22Rv1 (cell line): ENCODE measurements at regions not wholly inside any gene's neighbourhood (a gene's known extent, or its start where the extent isn't known, plus 50 kb on each side); places are given as distances from the start of the nearest gene placed in this dataset.

ENCODE experiments used
- ZFX ChIP-seq: fragments of 450-650 bp; IDR thresholded peaks from 2 replicates; pipeline ENCODE4 v1.6.1; 2017; ENCODE audit warnings: antibody characterized with exemption, borderline replicate concordance
- TF ChIP-seq, protein P1 (sequence below): fragments of 450-650 bp; IDR thresholded peaks from 2 replicates; pipeline ENCODE4 v1.5.1; 2017; ENCODE audit warnings: mild to moderate bottlenecking

DNA sequence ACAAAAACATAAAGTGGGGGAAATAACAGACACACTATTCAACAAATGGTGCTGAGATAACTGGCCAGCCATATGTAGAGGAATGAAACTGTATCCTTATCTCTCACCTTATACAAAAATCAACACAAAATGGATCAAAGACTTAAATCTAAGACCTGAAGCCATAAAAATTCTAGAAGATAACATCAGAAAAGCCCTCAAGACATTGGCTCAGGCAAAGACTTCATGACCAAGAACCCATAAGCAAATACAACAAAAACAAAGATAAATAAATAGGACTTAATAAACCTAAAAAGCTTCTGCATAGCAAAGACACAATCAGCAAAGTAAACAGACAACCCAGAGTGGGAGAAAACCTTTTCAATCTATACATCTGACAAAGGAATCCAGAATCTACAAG is 278.9 kb downstream of the PIK3C3 start:
- TF ChIP-seq, protein P1, sequence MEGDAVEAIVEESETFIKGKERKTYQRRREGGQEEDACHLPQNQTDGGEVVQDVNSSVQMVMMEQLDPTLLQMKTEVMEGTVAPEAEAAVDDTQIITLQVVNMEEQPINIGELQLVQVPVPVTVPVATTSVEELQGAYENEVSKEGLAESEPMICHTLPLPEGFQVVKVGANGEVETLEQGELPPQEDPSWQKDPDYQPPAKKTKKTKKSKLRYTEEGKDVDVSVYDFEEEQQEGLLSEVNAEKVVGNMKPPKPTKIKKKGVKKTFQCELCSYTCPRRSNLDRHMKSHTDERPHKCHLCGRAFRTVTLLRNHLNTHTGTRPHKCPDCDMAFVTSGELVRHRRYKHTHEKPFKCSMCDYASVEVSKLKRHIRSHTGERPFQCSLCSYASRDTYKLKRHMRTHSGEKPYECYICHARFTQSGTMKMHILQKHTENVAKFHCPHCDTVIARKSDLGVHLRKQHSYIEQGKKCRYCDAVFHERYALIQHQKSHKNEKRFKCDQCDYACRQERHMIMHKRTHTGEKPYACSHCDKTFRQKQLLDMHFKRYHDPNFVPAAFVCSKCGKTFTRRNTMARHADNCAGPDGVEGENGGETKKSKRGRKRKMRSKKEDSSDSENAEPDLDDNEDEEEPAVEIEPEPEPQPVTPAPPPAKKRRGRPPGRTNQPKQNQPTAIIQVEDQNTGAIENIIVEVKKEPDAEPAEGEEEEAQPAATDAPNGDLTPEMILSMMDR, result no peak
- no peak for TF ChIP-seq ZFX
